PC-3 (cell line): ENCODE measurements at regions not wholly inside any gene's neighbourhood (a gene's known extent, or its start where the extent isn't known, plus 50 kb on each side); places are given as distances from the start of the nearest gene placed in this dataset.

ENCODE experiments used
- CTCF ChIP-seq: fragments of 300-600 bp; sonication (generic); conservative IDR thresholded peaks from 2 replicates; pipeline ENCODE4 v1.5.1; 2017; ENCODE audit warnings: antibody characterized with exemption, low read depth, mild to moderate bottlenecking, low read length
- EZH2 ChIP-seq: fragments of 300-600 bp; sonication (generic); IDR thresholded peaks from one replicate; pipeline ENCODE4 v1.6.1; 2017; ENCODE audit warnings: antibody characterized with exemption, mild to moderate bottlenecking, low read length; ENCODE audit not compliant: unreplicated experiment

- no peak for TF ChIP-seq CTCF
- TF ChIP-seq EZH2 = no peak
Measured at GRCh38 chr21:35410656-35411055, 361.6 kb upstream of the RUNX1 start.
